Thyroid gland (tissue), 4 donors: ENCODE measurements at regions not wholly inside any gene's neighbourhood (a gene's known extent, or its start where the extent isn't known, plus 50 kb on each side); places are given as distances from the start of the nearest gene placed in this dataset.

ENCODE experiments used
- DNase-seq, 2 donors: peaks; one replicate each; pipeline ENCODE4 v3.0.0-alpha.2; 2019
- H3K27ac ChIP-seq, 3 donors: fragments of 200-600 bp; sonication (generic); 1 replicate in 2 of 3; 2 replicates in 1 of 3; pipeline ENCODE4 v1.5.1; 2016 to 2019; ENCODE audit warnings: mild to moderate bottlenecking in 1 of 3, moderate library complexity in 1 of 3
- H3K27me3 ChIP-seq: fragments of 200-600 bp; sonication (generic); one replicate; pipeline ENCODE4 v1.5.1; 2019
- H3K36me3 ChIP-seq, 2 donors: fragments of 200-600 bp; sonication (generic); one replicate each; pipeline ENCODE4 v1.5.1; 2016 to 2019
- H3K4me1 ChIP-seq, 2 donors: fragments of 200-600 bp; sonication (generic); one replicate each; pipeline ENCODE4 v1.5.1; 2017 to 2019
- H3K4me3 ChIP-seq, 3 donors: fragments of 200-600 bp; sonication (generic); replicated peaks in 1 of 3; 1 replicate in 2 of 3; 2 replicates in 1 of 3; pipeline ENCODE4 v1.5.1; 2016; ENCODE audit warnings: mild to moderate bottlenecking in 1 of 3
- H3K9me3 ChIP-seq: fragments of 200-600 bp; sonication (generic); one replicate; pipeline ENCODE4 v1.5.1; 2017
- CTCF ChIP-seq, 6 experiments: fragments of 200-600 bp in 3 of 6; fragments of 450-650 bp in 3 of 6; sonication (generic) in 3 of 6; IDR thresholded peaks; one replicate each; pipeline ENCODE4 v1.5.1; 2016 to 2019; ENCODE audit warnings: antibody characterized with exemption in 6 of 6, mild to moderate bottlenecking in 2 of 6, inconsistent platforms in 1 of 6, moderate library complexity in 1 of 6
- POLR2A ChIP-seq, 2 donors: fragments of 450-650 bp; IDR thresholded peaks; one replicate each; pipeline ENCODE4 v1.6.1; 2017; ENCODE audit warnings: antibody characterized with exemption in 2 of 2, mild to moderate bottlenecking in 2 of 2, moderate library complexity in 1 of 2
- WGBS, 2 donors: methylation state at CpG; one replicate each; pipeline ENCODE4 v1.1.5; 2017; 5-methylcytosine and 5-hydroxymethylcytosine counted together
- intact Hi-C: fragments of 100-400 bp; cut with DNase I; formaldehyde crosslinking; loops from one replicate; pipeline ENCODE4 v1.15.1; 2023

- DNase-seq = peak in 1 of 2 donors; percentile 30
- no peak overlapping the region for H3K27ac ChIP-seq
- peaks cover 9% of the 10 kb centered on the region for H3K27me3 ChIP-seq
- H3K4me3 ChIP-seq = peak overlapping the region in 2 of 3 donors; percentile 14 to 28
- TF ChIP-seq POLR2A (IDR thresholded peaks at IDR 0.05) (no peak), CTCF (IDR thresholded peaks at IDR 0.05) (no peak)
- no peaks in the 10 kb centered on the region for H3K36me3 ChIP-seq
- whole genome bisulfite sequencing, 2 donors = 1 to 5% methylated on average over 16 to 19 of the region's 53 CpGs
- intact Hi-C loops = no loop called here
- peaks cover 35 to 55% of the 10 kb centered on the region in 2 donors for H3K4me1 ChIP-seq
- H3K9me3 ChIP-seq = no peaks in the 10 kb centered on the region
Observed at GRCh38 chr17:68197091-68197996, 50.5 kb upstream of the AMZ2 start.

DNA sequence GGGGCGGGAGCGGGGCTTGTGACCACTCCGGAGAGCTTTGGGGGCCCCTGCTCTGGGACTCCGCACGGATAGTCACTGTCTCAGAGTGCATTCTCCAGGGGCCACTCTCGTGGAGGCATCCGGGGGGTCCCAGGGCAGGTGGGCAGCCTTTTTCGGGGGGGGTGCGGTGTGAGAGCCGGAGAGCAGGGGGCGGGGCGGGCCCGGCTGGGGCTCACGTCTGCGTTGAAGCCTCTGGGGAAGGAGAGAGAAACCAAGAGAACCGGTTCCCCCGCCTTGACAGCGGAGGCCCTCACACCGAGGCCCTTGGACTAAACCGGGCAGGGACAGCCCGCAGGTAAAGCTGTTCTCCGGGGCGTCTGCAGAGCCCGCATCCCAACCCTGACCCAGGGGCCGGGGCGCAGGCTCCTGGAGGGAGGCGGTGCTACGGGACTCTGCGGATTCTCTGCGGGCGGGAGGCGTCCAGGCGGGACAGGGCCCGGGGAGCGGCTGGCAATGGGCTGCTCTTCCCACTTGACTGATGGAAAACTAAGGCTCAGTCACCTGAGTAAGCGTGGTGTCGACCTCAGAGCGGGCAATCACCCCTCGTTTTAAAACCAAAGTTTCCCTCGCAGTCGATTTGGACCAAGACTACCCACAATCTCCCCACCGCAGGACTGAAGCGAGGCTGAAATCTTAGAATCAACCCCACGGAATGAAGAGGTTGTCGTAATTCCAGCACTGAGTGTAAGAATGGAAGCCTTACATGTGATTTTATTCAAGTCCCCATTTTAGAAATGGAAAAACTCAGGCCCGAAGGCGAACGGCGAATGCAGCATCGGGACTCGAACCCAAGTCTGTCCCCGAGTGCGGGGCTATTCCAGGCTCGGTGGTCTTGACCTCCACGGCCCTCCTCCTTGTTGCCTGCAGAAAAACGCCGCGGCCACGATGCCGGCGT is 49.6 kb upstream of the AMZ2 start:
- Histone ChIP-seq H3K4me3 (no peak overlapping the region), H3K9me3 (no peaks in the 10 kb centered on the region), H3K27ac (no peak overlapping the region), H3K27me3 (peaks cover 9% of the 10 kb centered on the region), H3K36me3 (no peaks in the 10 kb centered on the region), H3K4me1 (peaks cover 35 to 55% of the 10 kb centered on the region in 2 donors)
- no peak for TF ChIP-seq POLR2A (IDR thresholded peaks at IDR 0.05)
- TF ChIP-seq CTCF (IDR thresholded peaks at IDR 0.05) = no peak
- DNase-seq = peak; percentile 37 to 50
- intact Hi-C loops = no loop called here
- 11 to 17% methylated on average over 16 to 36 of the region's 61 CpGs for WGBS, 2 donors
